ENCODE measurements at regions not wholly inside any gene's neighbourhood (a gene's known extent, or its start where the extent isn't known, plus 50 kb on each side); places are given as distances from the start of the nearest gene placed in this dataset.

DNA sequence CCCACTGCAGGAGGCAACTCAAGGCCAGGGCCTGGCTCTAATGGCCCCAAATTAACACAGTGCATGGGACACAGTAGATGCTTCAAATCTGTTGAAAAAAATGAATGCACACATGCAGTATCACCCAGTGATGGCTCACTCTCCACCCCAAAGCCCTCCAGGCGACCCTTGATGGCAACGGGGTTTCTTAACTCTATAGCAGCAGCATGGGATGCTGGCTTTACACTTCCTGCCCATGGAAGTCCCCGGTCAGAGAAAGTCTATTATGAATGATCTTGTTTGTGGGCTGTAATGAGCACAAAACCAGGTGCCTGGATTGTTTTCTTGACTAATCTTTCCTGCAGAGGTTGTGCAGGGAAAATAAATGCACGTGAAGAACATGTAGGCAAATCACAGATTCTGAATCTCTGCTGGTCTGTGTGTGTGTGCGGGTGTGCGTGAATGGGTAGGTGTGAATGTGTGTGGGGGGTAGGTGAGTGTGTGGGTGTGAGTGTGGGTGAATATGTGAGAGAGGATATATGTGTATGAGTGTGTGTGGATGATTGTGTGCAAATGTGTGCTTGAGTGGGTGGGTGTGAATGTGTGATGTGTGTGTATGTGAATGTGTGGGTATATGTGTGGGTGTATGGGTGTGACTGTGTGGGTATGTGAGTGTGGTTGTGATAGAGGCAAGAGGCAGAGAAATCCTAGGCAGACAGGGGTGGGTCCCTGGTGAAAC, 60.1 kb upstream of the MLN start (continued):
- TF ChIP-seq REST (IDR thresholded peaks at IDR 0.05) (no peak), SMC3 (IDR thresholded peaks at IDR 0.05) (no peak), EHF (CRISPR knock-in tag; IDR thresholded peaks at IDR 0.05) (no peak), RNF2 (IDR thresholded peaks at IDR 0.05; ENCODE audit: borderline replicate concordance, low read depth) (no peak)

DNA sequence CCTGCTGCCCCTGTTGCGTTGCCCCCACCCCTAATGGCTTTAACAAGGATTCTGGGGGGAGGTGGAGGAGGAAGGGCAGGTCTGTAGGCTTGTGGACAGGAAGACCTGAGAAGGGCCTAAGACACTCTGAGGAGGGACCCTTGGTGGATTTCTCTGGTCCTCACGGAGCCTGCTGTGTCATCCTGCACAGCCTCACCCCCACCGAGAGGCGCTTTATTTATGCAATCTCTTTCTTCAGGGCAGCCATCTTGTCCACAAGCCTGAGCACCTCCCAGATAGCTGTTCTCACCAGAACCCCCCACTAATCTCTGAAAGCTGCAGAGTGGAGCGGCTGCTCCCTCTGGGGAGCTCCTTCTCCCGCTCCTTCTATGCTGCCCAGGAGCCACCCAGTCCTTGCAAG, 59.3 kb upstream of the MLN start:
- Histone ChIP-seq H3K9me3 (no peaks in the 10 kb centered on the region), H3K4me3 (no peak overlapping the region), H3K4me2 (no peak overlapping the region), H3K27ac (no peak overlapping the region), H3K4me1 (no peaks in the 10 kb centered on the region)
- WGBS (ENCODE audit: missing lambda C conversion rate) = 90% methylated on average over 4 of the region's 6 CpGs
- FAIRE-seq = no peak
- POLR2A ChIA-PET = no interaction called here
- ATAC-seq = no peak
- CTCF ChIA-PET = no interaction called here
- DNase-seq (ENCODE audit: low read depth in 1 of 2, low spot score in 1 of 2) = no peak
- no peak for TF ChIP-seq CHD4 (IDR thresholded peaks at IDR 0.05; ENCODE audit: borderline replicate concordance)

GRCh38 chr6:33862536-33862935, 58.7 kb upstream of the MLN start:
- 92% methylated on average over 4 of the region's 4 CpGs for WGBS (ENCODE audit: missing lambda C conversion rate)
- no peaks in the 10 kb centered on the region for H3K9me3 ChIP-seq
- no peaks in the 10 kb centered on the region for H3K4me1 ChIP-seq
- TF ChIP-seq PHF8 (IDR thresholded peaks at IDR 0.05; ENCODE audit: borderline replicate concordance, low read depth) (no peak), RNF2 (IDR thresholded peaks at IDR 0.05; ENCODE audit: borderline replicate concordance, low read depth) (no peak)
- TF ChIP-seq, protein P1, sequence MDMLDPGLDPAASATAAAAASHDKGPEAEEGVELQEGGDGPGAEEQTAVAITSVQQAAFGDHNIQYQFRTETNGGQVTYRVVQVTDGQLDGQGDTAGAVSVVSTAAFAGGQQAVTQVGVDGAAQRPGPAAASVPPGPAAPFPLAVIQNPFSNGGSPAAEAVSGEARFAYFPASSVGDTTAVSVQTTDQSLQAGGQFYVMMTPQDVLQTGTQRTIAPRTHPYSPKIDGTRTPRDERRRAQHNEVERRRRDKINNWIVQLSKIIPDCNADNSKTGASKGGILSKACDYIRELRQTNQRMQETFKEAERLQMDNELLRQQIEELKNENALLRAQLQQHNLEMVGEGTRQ (IDR thresholded peaks at IDR 0.05) = peak; percentile 38; the same call in 1 of the 2 replicates
- H3K4me2 ChIP-seq = no peak overlapping the region
- DNase-seq (ENCODE audit: low read depth in 1 of 2, low spot score in 1 of 2) (no peak), FAIRE-seq (no peak), ATAC-seq (no peak)
- ChIA-PET POLR2A (no interaction called here), CTCF (interaction anchor here (1.2 kb wide), 1 partner anchor 19 kb away, joined by 3 read pairs; no protein-coding TSS in a partner anchor)
- H3K27ac ChIP-seq = no peak overlapping the region
- H3K4me3 ChIP-seq = no peak overlapping the region

- FAIRE-seq = no peak
Observed at GRCh38 chr6:33861722-33862121, 57.9 kb upstream of the MLN start.

More at GRCh38 chr6:33861722-33862121, 57.9 kb upstream of the MLN start:
- H3K27ac ChIP-seq = no peak overlapping the region
- POLR2A ChIA-PET = interaction anchor here (0.5 kb wide), 1 partner anchor 537 kb away, joined by 4 read pairs; no protein-coding TSS in a partner anchor
- TF ChIP-seq NFE2L2 (conservative IDR thresholded peaks at IDR 0.05; ENCODE audit: low read length) (no peak), NPAS2 (CRISPR knock-in tag; IDR thresholded peaks at IDR 0.05; ENCODE audit: borderline replicate concordance) (no peak), MAX (IDR thresholded peaks at IDR 0.05) (no peak), ZSCAN20 (CRISPR knock-in tag; IDR thresholded peaks at IDR 0.05) (no peak), ZFP36 (IDR thresholded peaks at IDR 0.05; ENCODE audit: borderline replicate concordance, partially characterized antibody) (no peak), POLR2AphosphoS2 (conservative IDR thresholded peaks at IDR 0.05; ENCODE audit: low read length) (no peak), MYC (IDR thresholded peaks at IDR 0.05; ENCODE audit: borderline replicate concordance, low read length) (no peak), CEBPB (IDR thresholded peaks at IDR 0.05) (no peak), ELK1 (IDR thresholded peaks at IDR 0.05; ENCODE audit: low read depth, low read length) (no peak)
- TF ChIP-seq, protein P1 (IDR thresholded peaks at IDR 0.05) = no peak
- TF ChIP-seq, protein P2, sequence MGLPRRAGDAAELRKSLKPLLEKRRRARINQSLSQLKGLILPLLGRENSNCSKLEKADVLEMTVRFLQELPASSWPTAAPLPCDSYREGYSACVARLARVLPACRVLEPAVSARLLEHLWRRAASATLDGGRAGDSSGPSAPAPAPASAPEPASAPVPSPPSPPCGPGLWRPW (IDR thresholded peaks at IDR 0.05) = no peak
- no peaks in the 10 kb centered on the region for H3K9me3 ChIP-seq
- DNase-seq (ENCODE audit: low read depth in 1 of 2, low spot score in 1 of 2) (no peak), ATAC-seq (no peak)
- H3K4me1 ChIP-seq = no peaks in the 10 kb centered on the region
- CTCF ChIA-PET = interaction anchor here (1.2 to 1.6 kb wide), 4 partner anchors 8 to 194 kb away, joined by 3 to 4 read pairs (median 3); no protein-coding TSS in a partner anchor
- no peak overlapping the region for H3K4me2 ChIP-seq
- H3K4me3 ChIP-seq = no peak overlapping the region
- WGBS (ENCODE audit: missing lambda C conversion rate) = 70% methylated on average over 2 of the region's 2 CpGs

Data from A549 (cell line).